Activated CD4-positive, CD25-positive, alpha-beta regulatory T cell treated with anti-CD3 and anti-CD28 coated beads, Interleukin-2, amount 50 U/mL, for 72 hours (primary cell): ENCODE measurements at regions not wholly inside any gene's neighbourhood (a gene's known extent, or its start where the extent isn't known, plus 50 kb on each side); places are given as distances from the start of the nearest gene placed in this dataset.
"Not testable (repeated sequence)": the region's sequence is repeated elsewhere in the genome, so short reads cannot be mapped to it uniquely, and the experiment has no call there.

Source experiments
- DNase-seq: peaks from one replicate; pipeline ENCODE4 v3.0.0; 2021

DNA sequence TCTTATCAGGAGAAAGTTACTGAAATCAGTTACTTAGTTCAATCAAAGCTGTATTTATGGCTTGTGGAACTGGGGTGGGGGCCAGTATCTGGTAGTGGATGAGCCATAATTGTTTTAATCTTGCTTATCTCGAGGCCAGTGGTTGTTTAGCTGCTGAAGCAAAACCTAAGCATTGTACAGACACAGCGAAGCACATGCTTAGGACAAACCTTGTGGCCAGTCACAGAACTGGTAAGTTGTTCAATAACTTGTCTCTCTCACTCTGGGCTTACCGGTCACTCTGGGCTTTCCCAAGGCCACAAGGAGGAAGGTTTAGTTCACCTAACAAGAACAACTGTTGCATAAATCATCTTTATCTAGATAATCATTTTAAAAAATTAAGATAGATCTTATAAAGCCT lies 296.6 kb upstream of the NETO1 start:
- DNase-seq: no peak

- no peak for DNase-seq
Measured at GRCh38 chr18:73163236-73163635, 295.4 kb upstream of the NETO1 start.

DNA sequence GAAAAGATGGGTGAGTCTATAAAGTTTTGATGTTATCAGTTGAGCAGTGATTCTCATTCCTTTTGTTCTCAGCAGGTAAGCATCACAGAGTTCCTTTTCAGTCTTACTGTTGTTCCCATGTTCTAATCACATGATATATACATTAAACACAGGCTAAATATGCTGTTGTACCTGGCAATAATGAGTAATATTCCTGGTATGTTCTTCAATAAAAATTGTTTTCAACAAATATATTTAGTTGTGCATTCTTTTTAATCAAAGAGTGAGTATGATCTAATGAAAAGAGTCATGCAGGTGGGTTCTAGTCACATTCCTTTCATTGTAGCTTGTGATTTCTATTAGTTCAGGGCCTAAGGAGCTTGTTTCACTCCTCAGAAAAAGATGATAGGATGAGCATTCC lies 288.3 kb upstream of the NETO1 start:
- DNase-seq: no peak

DNA sequence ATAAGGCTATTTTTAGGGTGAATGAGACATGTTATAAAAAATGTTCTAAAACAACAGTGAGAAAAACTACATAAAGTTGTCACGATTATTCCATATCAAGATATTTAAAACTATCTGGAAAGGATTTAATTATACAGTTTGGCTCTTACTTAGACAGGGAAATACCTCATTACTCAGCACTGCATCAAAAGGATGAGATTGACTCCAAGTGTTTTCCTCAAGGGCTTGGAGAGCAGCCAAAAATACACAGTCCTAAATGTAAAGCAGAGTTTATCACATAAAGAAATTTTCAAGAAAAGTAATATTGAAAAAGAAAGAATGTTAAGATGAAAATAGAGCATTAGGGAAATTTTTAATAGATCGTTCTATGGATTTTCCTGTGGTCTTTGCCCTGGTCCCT lies 285.5 kb upstream of the NETO1 start:
- DNase-seq: no peak

DNA sequence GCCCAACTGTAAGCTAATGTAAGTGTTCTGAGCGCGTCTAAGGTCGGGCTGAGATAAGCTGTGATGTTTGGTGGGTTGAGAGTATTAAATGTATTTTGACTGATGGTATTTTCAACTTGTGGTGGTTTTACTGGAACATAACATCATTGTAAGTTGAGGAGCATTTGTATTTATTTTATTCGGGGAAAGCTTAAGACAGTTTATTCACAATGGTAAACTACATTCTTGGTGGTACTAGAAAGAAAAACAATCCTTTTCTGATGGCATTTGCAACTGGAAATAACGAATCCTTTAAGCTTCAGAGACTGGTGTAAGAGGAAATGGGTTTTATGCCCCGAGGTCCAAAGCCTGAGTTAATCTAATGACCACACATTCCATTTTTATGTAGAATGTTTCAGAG lies 283.3 kb upstream of the NETO1 start:
- no peak for DNase-seq

DNA sequence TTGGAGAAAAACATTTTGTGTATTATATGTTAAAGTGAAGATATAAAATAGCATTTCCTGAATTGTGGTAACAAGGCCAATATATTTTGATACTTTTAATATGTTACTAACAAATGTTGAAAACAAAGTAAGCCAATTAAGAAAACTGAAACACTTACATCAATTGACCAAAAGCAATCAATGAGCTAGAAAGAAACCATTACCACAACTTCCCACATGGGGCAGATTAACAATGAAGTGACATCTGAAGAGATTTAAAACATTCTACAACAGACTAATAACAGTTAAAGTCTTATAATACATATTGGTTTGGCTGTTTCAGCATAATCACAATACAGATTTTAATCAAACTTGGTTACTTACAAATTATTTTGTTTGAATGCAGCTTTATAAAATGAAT lies 282.4 kb upstream of the NETO1 start:
- DNase-seq: no peak

DNA sequence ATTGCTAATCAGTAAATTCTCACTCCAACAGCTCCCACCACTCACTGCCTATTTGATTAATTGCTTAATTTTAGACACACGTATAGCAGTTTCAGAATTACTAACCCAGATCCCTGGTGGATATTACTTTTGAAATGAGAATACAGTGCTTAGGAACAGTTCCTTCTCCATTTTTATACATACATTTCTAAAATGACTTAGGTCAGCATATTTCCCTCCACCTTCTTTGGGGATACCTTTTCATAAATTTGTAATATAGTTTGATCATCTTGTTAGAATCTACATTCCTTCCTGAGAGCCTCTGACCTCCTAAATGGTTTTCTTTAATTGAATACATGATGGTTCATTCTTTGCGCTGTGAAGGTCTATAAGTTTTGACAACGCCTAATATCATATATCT lies 279.8 kb upstream of the NETO1 start:
- DNase-seq: no peak

- DNase-seq: no peak
Measured at GRCh38 chr18:73144030-73144429, 276.2 kb upstream of the NETO1 start.

DNA sequence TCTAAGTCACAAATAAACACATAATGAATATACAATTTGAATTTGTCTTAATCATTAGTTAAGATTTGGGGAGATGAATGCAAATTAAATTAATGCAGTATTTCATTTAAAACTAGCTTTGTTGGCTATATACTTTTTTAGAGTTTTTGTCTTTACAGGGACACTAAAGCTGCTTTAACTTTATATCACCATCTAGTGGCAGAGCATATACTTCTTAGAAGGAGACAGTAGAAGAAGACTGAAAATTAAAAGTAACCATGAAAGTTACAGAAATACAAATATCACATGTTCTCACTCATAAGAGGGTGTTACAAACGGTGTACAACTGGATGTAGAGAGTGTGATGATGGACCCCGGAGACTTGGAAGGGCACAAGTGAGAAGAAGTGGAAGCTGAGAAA lies 268.3 kb upstream of the NETO1 start:
- DNase-seq: no peak

DNA sequence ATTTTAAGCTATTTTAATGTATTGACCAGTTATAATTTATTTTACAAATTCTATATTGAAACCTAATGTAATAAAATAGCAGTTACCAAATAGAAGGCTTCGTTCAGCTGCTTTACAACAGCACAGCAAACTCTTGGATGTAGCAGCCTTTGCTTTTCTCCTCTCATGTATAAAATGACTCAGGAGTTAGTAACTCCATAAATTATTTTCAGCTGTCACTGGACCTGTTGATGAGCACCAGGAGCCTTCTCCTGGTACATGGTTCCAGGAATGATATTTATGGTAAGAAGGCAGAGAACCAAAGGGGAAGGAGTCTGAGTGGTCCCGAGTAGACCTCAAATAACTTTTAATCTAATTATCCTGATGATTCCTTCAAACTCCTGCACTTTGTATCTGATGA lies 256.4 kb upstream of the NETO1 start:
- no peak for DNase-seq

GRCh38 chr18:73121207-73121606 lies 253.4 kb upstream of the NETO1 start:
- no peak for DNase-seq

DNA sequence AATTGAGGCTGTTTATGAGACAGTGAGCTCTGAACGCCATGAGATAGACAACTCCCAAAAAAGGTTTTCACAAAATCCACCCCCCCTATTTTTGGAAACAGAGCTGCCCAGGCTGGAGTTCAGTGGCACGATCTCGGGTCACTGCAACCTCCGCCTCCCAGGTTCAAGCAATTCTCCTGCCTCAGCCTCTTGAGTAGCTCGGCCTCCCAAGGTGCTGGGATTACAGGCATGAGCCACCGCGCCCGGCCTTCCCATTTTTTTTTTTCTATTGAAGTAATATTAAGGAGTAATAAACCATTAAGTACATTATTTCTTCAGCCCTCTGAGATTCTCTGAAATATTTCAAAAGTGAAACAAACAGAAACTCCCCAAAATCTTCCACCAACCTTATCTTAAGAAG lies 252.8 kb upstream of the NETO1 start:
- DNase-seq: no peak

- DNase-seq: no peak
Measured at GRCh38 chr18:73119574-73119973, 251.8 kb upstream of the NETO1 start.

DNA sequence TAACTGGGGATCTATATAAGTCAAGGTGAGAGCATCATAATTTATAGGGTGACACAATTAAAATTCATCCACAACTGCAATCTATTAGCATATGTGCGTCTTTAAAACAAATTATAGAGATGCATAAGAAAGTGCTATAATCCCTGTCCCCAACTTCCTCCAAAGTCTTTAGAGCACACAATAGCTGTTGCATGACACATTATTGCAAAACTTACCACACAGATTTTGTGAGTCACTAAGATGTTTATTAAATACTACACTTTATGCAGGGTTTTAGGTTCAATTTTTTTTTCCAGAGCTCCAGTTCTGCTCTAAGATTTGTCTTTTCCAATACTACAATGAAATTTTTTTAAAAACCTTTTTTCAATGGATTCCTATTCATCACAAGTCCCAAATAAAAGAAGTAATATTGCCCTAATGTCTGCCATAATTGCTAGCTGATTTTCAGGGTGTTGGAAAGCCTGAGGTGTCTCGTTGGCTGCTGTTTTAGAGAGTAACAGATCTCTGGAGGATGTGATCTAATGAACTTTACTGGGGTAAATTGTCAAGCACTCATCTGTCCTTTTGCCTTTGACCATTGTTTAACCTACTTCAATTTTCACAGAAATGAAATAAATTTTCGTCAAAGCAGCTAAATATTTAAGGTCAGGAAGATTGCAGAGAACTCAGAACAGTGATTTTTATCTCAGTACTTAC lies 250.5 kb upstream of the NETO1 start:
- DNase-seq: no peak

DNA sequence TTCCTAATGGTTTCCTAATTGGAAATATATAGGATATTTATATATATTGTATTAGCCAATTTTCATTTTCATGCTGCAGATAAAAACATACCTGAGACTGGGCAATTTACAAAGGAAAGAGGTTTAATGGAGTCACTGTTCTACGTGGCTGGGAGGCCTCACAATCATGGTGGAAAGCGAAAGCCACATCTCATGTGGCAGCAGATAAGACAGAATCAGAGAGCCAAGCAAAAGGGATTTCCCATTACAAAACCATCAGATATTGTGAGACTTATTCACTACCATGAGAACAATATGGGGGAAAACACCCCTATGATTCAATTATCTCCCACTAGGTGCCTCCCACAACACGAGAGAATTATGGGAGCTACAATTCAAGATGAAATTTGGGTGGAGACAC lies 242.5 kb upstream of the NETO1 start:
- DNase-seq: no peak

- no peak for DNase-seq
Measured at GRCh38 chr18:73101977-73102376, 234.2 kb upstream of the NETO1 start.

DNA sequence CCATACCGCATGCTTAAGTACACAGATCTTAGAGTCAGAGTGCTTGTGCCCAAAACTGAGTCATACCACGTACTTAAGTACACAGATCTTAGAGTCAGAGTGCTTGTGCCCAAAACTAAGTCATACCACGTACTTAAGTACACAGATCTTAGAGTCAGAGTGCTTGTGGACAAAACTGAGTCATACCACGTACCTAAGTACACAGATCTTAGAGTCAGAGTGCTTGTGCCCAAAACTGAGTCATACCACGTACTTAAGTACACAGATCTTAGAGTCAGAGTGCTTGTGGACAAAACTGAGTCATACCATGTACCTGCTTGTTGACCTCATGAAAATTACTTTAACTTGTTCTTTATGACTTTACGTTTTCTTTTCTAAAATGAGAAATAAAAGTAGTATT lies 233.7 kb upstream of the NETO1 start:
- DNase-seq: not testable (repeated sequence)

- DNase-seq: no peak
Measured at GRCh38 chr18:73099759-73100158, 232.0 kb upstream of the NETO1 start.

DNA sequence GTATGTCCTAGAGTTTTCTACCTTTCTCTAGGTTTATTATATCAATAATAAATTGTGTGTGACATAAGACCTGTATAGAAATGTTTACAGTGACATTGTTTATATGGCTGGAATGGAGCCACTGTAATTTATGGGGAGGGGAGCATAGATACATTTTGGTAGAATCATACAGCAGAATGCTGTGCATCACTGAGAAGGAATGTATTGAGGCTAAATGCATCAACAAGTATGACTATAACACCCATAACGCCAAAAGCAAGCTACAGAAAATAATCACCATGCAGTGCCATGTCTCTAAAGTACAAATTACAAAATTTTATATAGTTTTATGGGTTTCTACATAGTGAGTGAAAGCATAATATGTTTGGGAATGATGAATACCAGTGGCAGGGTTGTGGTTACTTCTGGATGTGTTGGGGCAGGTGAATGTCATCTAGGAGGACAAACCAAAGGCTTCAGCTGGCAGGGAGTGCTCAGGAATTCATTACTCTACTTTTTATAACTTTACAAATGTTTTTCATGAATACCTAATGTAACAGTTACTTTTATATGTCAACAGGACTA lies 226.0 kb upstream of the NETO1 start:
- DNase-seq: no peak

GRCh38 chr18:73088445-73088844 lies 220.7 kb upstream of the NETO1 start:
- no peak for DNase-seq

GRCh38 chr18:73087282-73087977 lies 219.6 kb upstream of the NETO1 start:
- no peak for DNase-seq

GRCh38 chr18:73079920-73080319 lies 212.1 kb upstream of the NETO1 start:
- no peak for DNase-seq

GRCh38 chr18:73060666-73061288 lies 193.0 kb upstream of the NETO1 start:
- DNase-seq: no peak

- no peak for DNase-seq
Measured at GRCh38 chr18:73059280-73059679, 191.5 kb upstream of the NETO1 start.
